ENCODE measurements at regions not wholly inside any gene's neighbourhood (a gene's known extent, or its start where the extent isn't known, plus 50 kb on each side); places are given as distances from the start of the nearest gene placed in this dataset.

DNA sequence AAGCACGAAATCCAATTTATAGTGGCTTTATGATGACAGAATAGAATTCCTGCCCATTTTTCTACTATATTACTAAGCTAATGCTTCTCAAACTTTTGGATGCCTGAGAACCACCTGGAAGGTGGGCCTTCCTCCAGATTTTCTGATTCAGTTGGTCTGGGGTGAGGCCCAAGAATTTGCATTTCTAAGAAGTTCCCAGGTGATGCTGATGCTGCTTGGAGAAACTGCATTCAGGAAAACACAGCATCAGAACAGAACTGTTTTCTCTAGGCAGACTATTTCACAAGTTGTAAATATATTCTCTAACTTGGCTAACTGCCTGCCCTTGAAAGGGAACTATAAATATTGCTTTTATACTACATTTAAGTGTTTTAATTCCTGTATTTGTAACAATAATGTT, 644.9 kb upstream of the DPPA4 start:
- WGBS (ENCODE audit: insufficient coverage, low coverage, missing lambda C conversion rate) = no CpG with 5 or more reads among the region's 1 CpG
- CTCF ChIA-PET (ENCODE audit: low intra/inter-chr PET ratio) = no interaction called here
- no peak for ATAC-seq

More for the DNA sequence above, 644.9 kb upstream of the DPPA4 start:
- Histone ChIP-seq H3K27ac (ENCODE audit: extremely low read depth, low read depth, low read length) (no peak overlapping the region), H4K20me1 (replicated peaks; ENCODE audit: control insufficient read depth, insufficient read depth, low read length) (no peaks in the 10 kb centered on the region), H3K9me3 (replicated peaks; ENCODE audit: control insufficient read depth, insufficient read depth, low read depth, low read length) (no peaks in the 10 kb centered on the region), H3K9me1 (ENCODE audit: control insufficient read depth, insufficient read depth, low read length) (no peaks in the 10 kb centered on the region), H3K4me1 (replicated peaks in 1 of 2; ENCODE audit: control insufficient read depth in 2 of 2, insufficient read depth in 2 of 2, low read length in 2 of 2) (no peaks in the 10 kb centered on the region), H3K9ac (ENCODE audit: insufficient read depth in 1 of 2, low read depth in 2 of 2, low read length in 2 of 2) (no peak overlapping the region), H3K36me3 (ENCODE audit: control insufficient read depth, insufficient read depth, low read length) (no peaks in the 10 kb centered on the region), H3K4me3 (no peak overlapping the region), H3K79me2 (ENCODE audit: control insufficient read depth, insufficient read depth, low read length) (no peaks in the 10 kb centered on the region), H3K4me2 (ENCODE audit: insufficient read depth, low read length) (no peak overlapping the region), H3K27me3 (ENCODE audit: control insufficient read depth in 2 of 2, insufficient read depth in 2 of 2, low read length in 2 of 2) (no peaks in the 10 kb centered on the region), H2AFZ (ENCODE audit: low read depth, low read length) (no peak overlapping the region)
- intact Hi-C loops (cut with micrococcal nuclease) (no loop called here), in situ Hi-C loops (cut with MboI) (no loop called here)
- FAIRE-seq (no peak), DNase-seq (ENCODE audit: extremely low read depth in 1 of 4, low spot score in 3 of 4) (no peak)
- POLR2A ChIA-PET = no interaction called here
- TF ChIP-seq, protein P1, sequence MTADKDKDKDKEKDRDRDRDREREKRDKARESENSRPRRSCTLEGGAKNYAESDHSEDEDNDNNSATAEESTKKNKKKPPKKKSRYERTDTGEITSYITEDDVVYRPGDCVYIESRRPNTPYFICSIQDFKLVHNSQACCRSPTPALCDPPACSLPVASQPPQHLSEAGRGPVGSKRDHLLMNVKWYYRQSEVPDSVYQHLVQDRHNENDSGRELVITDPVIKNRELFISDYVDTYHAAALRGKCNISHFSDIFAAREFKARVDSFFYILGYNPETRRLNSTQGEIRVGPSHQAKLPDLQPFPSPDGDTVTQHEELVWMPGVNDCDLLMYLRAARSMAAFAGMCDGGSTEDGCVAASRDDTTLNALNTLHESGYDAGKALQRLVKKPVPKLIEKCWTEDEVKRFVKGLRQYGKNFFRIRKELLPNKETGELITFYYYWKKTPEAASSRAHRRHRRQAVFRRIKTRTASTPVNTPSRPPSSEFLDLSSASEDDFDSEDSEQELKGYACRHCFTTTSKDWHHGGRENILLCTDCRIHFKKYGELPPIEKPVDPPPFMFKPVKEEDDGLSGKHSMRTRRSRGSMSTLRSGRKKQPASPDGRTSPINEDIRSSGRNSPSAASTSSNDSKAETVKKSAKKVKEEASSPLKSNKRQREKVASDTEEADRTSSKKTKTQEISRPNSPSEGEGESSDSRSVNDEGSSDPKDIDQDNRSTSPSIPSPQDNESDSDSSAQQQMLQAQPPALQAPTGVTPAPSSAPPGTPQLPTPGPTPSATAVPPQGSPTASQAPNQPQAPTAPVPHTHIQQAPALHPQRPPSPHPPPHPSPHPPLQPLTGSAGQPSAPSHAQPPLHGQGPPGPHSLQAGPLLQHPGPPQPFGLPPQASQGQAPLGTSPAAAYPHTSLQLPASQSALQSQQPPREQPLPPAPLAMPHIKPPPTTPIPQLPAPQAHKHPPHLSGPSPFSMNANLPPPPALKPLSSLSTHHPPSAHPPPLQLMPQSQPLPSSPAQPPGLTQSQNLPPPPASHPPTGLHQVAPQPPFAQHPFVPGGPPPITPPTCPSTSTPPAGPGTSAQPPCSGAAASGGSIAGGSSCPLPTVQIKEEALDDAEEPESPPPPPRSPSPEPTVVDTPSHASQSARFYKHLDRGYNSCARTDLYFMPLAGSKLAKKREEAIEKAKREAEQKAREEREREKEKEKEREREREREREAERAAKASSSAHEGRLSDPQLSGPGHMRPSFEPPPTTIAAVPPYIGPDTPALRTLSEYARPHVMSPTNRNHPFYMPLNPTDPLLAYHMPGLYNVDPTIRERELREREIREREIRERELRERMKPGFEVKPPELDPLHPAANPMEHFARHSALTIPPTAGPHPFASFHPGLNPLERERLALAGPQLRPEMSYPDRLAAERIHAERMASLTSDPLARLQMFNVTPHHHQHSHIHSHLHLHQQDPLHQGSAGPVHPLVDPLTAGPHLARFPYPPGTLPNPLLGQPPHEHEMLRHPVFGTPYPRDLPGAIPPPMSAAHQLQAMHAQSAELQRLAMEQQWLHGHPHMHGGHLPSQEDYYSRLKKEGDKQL (CRISPR knock-in tag; IDR thresholded peaks at IDR 0.05; ENCODE audit: borderline replicate concordance) = no peak
- TF ChIP-seq CBX2 (IDR thresholded peaks at IDR 0.05; ENCODE audit: insufficient read depth, low read length, poor library complexity, severe bottlenecking) = no peak
- TF ChIP-seq ZNF830 (CRISPR knock-in tag; IDR thresholded peaks at IDR 0.05) = no peak
- TF ChIP-seq, protein P2, sequence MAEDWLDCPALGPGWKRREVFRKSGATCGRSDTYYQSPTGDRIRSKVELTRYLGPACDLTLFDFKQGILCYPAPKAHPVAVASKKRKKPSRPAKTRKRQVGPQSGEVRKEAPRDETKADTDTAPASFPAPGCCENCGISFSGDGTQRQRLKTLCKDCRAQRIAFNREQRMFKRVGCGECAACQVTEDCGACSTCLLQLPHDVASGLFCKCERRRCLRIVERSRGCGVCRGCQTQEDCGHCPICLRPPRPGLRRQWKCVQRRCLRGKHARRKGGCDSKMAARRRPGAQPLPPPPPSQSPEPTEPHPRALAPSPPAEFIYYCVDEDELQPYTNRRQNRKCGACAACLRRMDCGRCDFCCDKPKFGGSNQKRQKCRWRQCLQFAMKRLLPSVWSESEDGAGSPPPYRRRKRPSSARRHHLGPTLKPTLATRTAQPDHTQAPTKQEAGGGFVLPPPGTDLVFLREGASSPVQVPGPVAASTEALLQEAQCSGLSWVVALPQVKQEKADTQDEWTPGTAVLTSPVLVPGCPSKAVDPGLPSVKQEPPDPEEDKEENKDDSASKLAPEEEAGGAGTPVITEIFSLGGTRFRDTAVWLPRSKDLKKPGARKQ (CRISPR knock-in tag; IDR thresholded peaks at IDR 0.05) = no peak
- TF ChIP-seq FUS (optimal IDR thresholded peaks at IDR 0.05; ENCODE audit: low read depth, low read length) = no peak
- TF ChIP-seq CBX8 (IDR thresholded peaks at IDR 0.05; ENCODE audit: borderline replicate concordance, extremely low read depth, low read depth, low read length, poor library complexity, severe bottlenecking) = no peak
- no peak for TF ChIP-seq GATAD2A (IDR thresholded peaks at IDR 0.05)
- TF ChIP-seq POLR2AphosphoS5 (IDR thresholded peaks at IDR 0.05; ENCODE audit: control insufficient read depth, insufficient read depth, low read depth, low read length) = no peak
- no peak for TF ChIP-seq ZNF316 (IDR thresholded peaks at IDR 0.05)
- TF ChIP-seq NFE2L1 (tag; IDR thresholded peaks at IDR 0.05; ENCODE audit: borderline replicate concordance, low read depth) = no peak
- TF ChIP-seq, protein P3, sequence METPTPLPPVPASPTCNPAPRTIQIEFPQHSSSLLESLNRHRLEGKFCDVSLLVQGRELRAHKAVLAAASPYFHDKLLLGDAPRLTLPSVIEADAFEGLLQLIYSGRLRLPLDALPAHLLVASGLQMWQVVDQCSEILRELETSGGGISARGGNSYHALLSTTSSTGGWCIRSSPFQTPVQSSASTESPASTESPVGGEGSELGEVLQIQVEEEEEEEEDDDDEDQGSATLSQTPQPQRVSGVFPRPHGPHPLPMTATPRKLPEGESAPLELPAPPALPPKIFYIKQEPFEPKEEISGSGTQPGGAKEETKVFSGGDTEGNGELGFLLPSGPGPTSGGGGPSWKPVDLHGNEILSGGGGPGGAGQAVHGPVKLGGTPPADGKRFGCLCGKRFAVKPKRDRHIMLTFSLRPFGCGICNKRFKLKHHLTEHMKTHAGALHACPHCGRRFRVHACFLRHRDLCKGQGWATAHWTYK (CRISPR knock-in tag; IDR thresholded peaks at IDR 0.05) = no peak
- no peak for TF ChIP-seq MCM7 (IDR thresholded peaks at IDR 0.05)
- no TSS peak for BruUV-seq (replicated peaks)

Measured in K562 (cell line).